ENCODE measurements at regions not wholly inside any gene's neighbourhood (a gene's known extent, or its start where the extent isn't known, plus 50 kb on each side); places are given as distances from the start of the nearest gene placed in this dataset.

DNA sequence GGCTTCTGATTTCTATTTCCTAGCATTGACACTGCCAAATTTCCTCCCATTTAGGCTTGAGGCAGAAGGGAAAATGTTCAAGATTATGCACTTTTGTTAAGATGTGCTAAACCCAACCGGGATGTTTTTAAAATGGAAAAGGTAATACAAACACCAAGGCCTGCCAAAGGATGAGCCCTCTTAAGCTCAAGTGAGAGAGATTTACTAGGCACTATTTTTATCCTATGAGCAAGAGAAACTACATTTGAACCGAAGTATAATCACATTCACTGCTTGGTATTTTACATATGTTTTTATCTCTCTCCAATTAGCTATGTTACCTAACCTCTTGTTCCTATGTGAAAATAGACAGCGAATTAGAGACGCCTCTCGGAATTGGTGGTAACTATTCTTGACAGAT lies 295.8 kb downstream of the GABRB3 start:
- H3K9me3 Mint-ChIP-seq = peaks cover 0 to 6% of the 10 kb centered on the region in 2 donors
- DNase-seq (no peak), ATAC-seq (replicated peaks) (no peak)
- no peaks in the 10 kb centered on the region for H3K27me3 Mint-ChIP-seq
- H3K36me3 Mint-ChIP-seq (ENCODE audit: insufficient read depth) = no peaks in the 10 kb centered on the region
- H3K4me3 Mint-ChIP-seq = no peak overlapping the region
- H3K4me1 Mint-ChIP-seq (ENCODE audit: low read depth in 2 of 2) = no peaks in the 10 kb centered on the region
- no peak overlapping the region for H3K27ac Mint-ChIP-seq

GRCh38 chr15:26475554-26475953 lies 297.3 kb downstream of the GABRB3 start:
- Mint-ChIP-seq H3K4me1 (ENCODE audit: low read depth in 2 of 2) (no peaks in the 10 kb centered on the region), H3K27ac (no peak overlapping the region), H3K9me3 (peaks cover 4 to 8% of the 10 kb centered on the region in 2 donors), H3K4me3 (no peak overlapping the region), H3K36me3 (ENCODE audit: insufficient read depth) (no peaks in the 10 kb centered on the region), H3K27me3 (no peaks in the 10 kb centered on the region)
- DNase-seq (no peak), ATAC-seq (replicated peaks) (no peak)

DNA sequence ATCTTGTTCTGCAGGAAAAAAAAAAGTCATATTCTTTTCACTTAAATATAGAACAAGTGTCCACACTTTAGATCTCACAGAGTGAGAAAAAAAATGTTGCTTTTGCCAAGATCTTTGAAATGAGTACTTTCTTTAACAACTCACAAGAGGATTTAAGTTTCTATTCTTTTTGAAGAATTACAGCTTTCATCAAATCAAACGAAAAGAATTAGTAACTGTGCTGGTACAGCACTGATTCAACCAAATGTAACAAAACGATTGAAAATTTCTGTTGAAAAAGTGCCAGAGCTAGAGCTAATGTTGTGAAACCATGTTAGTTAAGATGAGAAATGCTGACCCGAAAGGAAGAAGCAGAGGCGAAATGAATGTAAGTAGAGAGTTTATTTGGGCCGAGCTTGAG lies 300.2 kb downstream of the GABRB3 start:
- no peak for DNase-seq
- ATAC-seq (replicated peaks) = no peak
- Mint-ChIP-seq H3K27ac (no peak overlapping the region), H3K36me3 (ENCODE audit: insufficient read depth) (no peaks in the 10 kb centered on the region), H3K4me3 (no peak overlapping the region), H3K9me3 (peaks cover 10 to 13% of the 10 kb centered on the region in 2 donors), H3K4me1 (ENCODE audit: low read depth in 2 of 2) (no peaks in the 10 kb centered on the region), H3K27me3 (no peaks in the 10 kb centered on the region)

GRCh38 chr15:26461847-26462608 lies 310.8 kb downstream of the GABRB3 start:
- Mint-ChIP-seq H3K4me3 (no peak overlapping the region), H3K27ac (no peak overlapping the region), H3K36me3 (ENCODE audit: insufficient read depth) (no peaks in the 10 kb centered on the region), H3K9me3 (peaks cover 14 to 28% of the 10 kb centered on the region in 2 donors), H3K27me3 (no peaks in the 10 kb centered on the region), H3K4me1 (ENCODE audit: low read depth in 2 of 2) (no peaks in the 10 kb centered on the region)
- DNase-seq (no peak), ATAC-seq (replicated peaks) (no peak)

GRCh38 chr15:26460165-26460564 lies 312.7 kb downstream of the GABRB3 start:
- no peaks in the 10 kb centered on the region for H3K4me1 Mint-ChIP-seq (ENCODE audit: low read depth in 2 of 2)
- no peak overlapping the region for H3K4me3 Mint-ChIP-seq
- H3K36me3 Mint-ChIP-seq (ENCODE audit: insufficient read depth) = no peaks in the 10 kb centered on the region
- ATAC-seq (replicated peaks) = no peak
- peaks cover 18 to 32% of the 10 kb centered on the region in 2 donors for H3K9me3 Mint-ChIP-seq
- no peak overlapping the region for H3K27ac Mint-ChIP-seq
- no peak for DNase-seq
- no peaks in the 10 kb centered on the region for H3K27me3 Mint-ChIP-seq

DNA sequence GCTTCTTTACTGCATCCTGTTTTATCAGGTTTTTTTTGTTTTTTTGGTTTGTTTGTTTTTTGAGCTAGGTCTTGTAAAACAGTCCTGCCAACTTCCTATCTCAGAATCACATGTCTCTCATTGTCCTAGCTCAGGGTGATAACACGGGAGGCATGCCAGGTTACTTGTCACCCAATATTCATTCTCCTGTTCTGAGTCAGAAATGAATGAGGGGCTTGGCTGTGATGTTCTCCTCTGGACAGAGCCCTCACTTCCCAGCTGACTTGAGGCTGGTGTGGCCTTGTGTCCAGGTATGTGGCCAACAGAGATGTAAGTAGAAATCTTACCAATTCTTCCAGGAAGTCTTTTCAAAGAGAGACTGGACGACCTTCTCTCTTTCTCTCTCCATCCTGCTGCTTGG lies 317.0 kb downstream of the GABRB3 start:
- Mint-ChIP-seq H3K9me3 (peaks cover 22 to 38% of the 10 kb centered on the region in 2 donors), H3K27ac (no peak overlapping the region), H3K36me3 (ENCODE audit: insufficient read depth) (no peaks in the 10 kb centered on the region), H3K4me1 (ENCODE audit: low read depth in 2 of 2) (no peaks in the 10 kb centered on the region), H3K4me3 (no peak overlapping the region), H3K27me3 (no peaks in the 10 kb centered on the region)
- DNase-seq (no peak), ATAC-seq (replicated peaks) (no peak)

GRCh38 chr15:26453914-26454313 lies 319.0 kb downstream of the GABRB3 start:
- Mint-ChIP-seq H3K27me3 (no peaks in the 10 kb centered on the region), H3K4me1 (ENCODE audit: low read depth in 2 of 2) (no peaks in the 10 kb centered on the region), H3K27ac (no peak overlapping the region), H3K4me3 (no peak overlapping the region), H3K9me3 (peaks cover 28 to 38% of the 10 kb centered on the region in 2 donors), H3K36me3 (ENCODE audit: insufficient read depth) (no peaks in the 10 kb centered on the region)
- no peak for DNase-seq
- no peak for ATAC-seq (replicated peaks)

GRCh38 chr15:26451995-26452394 lies 320.9 kb downstream of the GABRB3 start:
- Mint-ChIP-seq H3K9me3 (peaks cover 22 to 35% of the 10 kb centered on the region in 2 donors), H3K27ac (no peak overlapping the region), H3K36me3 (ENCODE audit: insufficient read depth) (no peaks in the 10 kb centered on the region), H3K27me3 (no peaks in the 10 kb centered on the region), H3K4me3 (no peak overlapping the region), H3K4me1 (ENCODE audit: low read depth in 2 of 2) (no peaks in the 10 kb centered on the region)
- ATAC-seq (replicated peaks) (no peak), DNase-seq (no peak)

- H3K36me3 Mint-ChIP-seq (ENCODE audit: insufficient read depth) = no peaks in the 10 kb centered on the region
- DNase-seq (no peak), ATAC-seq (replicated peaks) (no peak)
- H3K27ac Mint-ChIP-seq = no peak overlapping the region
- H3K4me3 Mint-ChIP-seq = no peak overlapping the region
- no peaks in the 10 kb centered on the region for H3K4me1 Mint-ChIP-seq (ENCODE audit: low read depth in 2 of 2)
- no peaks in the 10 kb centered on the region for H3K27me3 Mint-ChIP-seq
- H3K9me3 Mint-ChIP-seq = peaks cover 15 to 24% of the 10 kb centered on the region in 2 donors
Measured at GRCh38 chr15:26449291-26449690, 323.6 kb downstream of the GABRB3 start.

DNA sequence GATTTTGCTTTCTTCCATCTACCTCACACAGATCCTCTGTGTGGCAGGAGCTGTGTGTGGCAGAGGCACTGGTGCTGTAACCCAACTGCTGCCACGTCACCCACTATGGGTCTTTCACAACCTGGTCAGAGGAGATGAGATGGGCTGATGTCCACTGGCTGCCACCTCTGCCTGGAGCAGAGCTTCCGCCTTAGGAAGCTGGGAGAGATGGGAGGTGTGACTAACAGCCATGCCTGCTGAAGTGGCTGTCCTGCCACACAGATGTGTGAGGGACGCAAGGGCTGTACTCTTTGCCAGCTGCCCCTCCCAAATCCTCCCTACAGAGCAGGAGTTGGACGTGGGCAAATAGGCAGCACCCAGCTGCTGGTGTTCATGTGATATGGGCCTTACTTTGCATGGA lies 329.5 kb downstream of the GABRB3 start:
- no peaks in the 10 kb centered on the region for H3K4me1 Mint-ChIP-seq (ENCODE audit: low read depth in 2 of 2)
- H3K27ac Mint-ChIP-seq = no peak overlapping the region
- no peaks in the 10 kb centered on the region for H3K36me3 Mint-ChIP-seq (ENCODE audit: insufficient read depth)
- peaks cover 7 to 13% of the 10 kb centered on the region in 2 donors for H3K9me3 Mint-ChIP-seq
- ATAC-seq (replicated peaks) (no peak), DNase-seq (no peak)
- H3K27me3 Mint-ChIP-seq = no peaks in the 10 kb centered on the region
- H3K4me3 Mint-ChIP-seq = no peak overlapping the region

DNA sequence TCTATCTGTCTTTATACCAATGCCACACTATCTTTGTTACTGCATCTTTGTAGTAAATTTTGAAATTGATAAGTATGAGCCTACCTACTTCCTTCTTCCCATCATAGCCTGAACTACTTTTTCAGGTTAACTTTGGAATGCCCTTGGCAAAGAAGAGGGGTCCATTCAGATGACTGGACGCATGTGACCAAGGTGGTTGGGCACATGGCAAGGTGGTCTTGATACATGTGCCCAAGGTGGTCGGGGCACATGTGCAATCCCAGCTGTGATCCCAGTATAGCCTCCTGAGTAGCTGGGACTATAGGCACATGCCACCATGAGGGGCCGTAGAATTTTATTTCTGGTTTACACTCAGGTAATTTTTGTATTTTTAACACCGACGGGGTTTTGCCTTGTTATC lies 330.2 kb downstream of the GABRB3 start:
- DNase-seq = no peak
- Mint-ChIP-seq H3K36me3 (ENCODE audit: insufficient read depth) (no peaks in the 10 kb centered on the region), H3K9me3 (peaks cover 7 to 13% of the 10 kb centered on the region in 2 donors), H3K4me3 (no peak overlapping the region), H3K4me1 (ENCODE audit: low read depth in 2 of 2) (no peaks in the 10 kb centered on the region), H3K27ac (no peak overlapping the region), H3K27me3 (no peaks in the 10 kb centered on the region)
- no peak for ATAC-seq (replicated peaks)

DNA sequence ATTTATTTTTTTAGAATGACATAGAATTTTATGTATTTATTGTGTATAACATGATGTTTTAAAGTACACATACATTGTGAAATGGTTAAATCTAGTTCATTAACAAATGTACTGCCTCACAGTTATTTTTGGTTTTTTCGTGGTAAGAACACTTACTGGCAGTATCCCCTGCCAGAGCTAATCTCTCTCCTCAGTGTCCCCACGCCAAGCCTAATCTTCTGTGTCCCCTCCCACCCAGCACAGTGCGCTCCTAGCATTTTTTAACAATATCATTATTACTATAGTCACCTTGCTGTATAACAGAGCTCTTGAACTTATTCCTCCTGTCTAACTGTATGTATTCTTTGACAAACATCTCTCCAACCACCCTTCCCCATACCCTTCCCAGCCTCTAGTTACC lies 333.2 kb downstream of the GABRB3 start:
- H3K27me3 Mint-ChIP-seq = no peaks in the 10 kb centered on the region
- H3K36me3 Mint-ChIP-seq (ENCODE audit: insufficient read depth) = no peaks in the 10 kb centered on the region
- H3K27ac Mint-ChIP-seq = no peak overlapping the region
- ATAC-seq (replicated peaks) (no peak), DNase-seq (no peak)
- no peak overlapping the region for H3K4me3 Mint-ChIP-seq
- H3K4me1 Mint-ChIP-seq (ENCODE audit: low read depth in 2 of 2) = no peaks in the 10 kb centered on the region
- H3K9me3 Mint-ChIP-seq = peaks cover 9 to 13% of the 10 kb centered on the region in 2 donors

- H3K4me3 Mint-ChIP-seq = no peak overlapping the region
- peaks cover 9 to 13% of the 10 kb centered on the region in 2 donors for H3K9me3 Mint-ChIP-seq
- H3K27me3 Mint-ChIP-seq = no peaks in the 10 kb centered on the region
- DNase-seq = no peak
- H3K36me3 Mint-ChIP-seq (ENCODE audit: insufficient read depth) = no peaks in the 10 kb centered on the region
- ATAC-seq (replicated peaks) = no peak
- H3K4me1 Mint-ChIP-seq (ENCODE audit: low read depth in 2 of 2) = no peaks in the 10 kb centered on the region
- no peak overlapping the region for H3K27ac Mint-ChIP-seq
Measured at GRCh38 chr15:26438718-26439117, 334.1 kb downstream of the GABRB3 start.

DNA sequence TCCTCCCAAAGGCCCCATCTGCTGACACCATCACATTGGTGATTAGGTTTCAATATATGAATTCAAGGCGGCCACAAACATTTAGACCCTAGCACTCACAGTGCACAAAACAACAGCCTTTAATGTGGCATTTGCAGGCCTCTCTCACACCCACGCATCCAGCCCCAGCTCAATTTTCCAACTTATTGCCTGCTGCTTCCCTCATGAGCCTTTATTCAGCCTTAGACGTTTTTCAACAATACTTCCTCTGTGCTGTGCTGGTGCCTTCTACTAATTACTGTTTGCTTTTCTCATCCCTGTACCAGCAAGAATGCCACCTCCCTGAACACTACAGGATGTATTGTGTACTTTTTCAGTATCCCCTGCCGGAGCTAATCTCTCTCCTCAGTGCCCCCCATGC lies 334.6 kb downstream of the GABRB3 start:
- Mint-ChIP-seq H3K27me3 (no peaks in the 10 kb centered on the region), H3K9me3 (peaks cover 9 to 13% of the 10 kb centered on the region in 2 donors), H3K4me1 (ENCODE audit: low read depth in 2 of 2) (no peaks in the 10 kb centered on the region), H3K36me3 (ENCODE audit: insufficient read depth) (no peaks in the 10 kb centered on the region), H3K27ac (no peak overlapping the region), H3K4me3 (no peak overlapping the region)
- ATAC-seq (replicated peaks) (no peak), DNase-seq (no peak)

Measured in effector memory CD8-positive, alpha-beta T cell (primary cell).